ENCODE measurements at regions not wholly inside any gene's neighbourhood (a gene's known extent, or its start where the extent isn't known, plus 50 kb on each side); places are given as distances from the start of the nearest gene placed in this dataset.

GRCh38 chr3:168616915-168617314 lies 521.2 kb upstream of the GOLIM4 start:
- ATAC-seq: no peak
- no peak for FAIRE-seq
- Histone ChIP-seq H3K27ac (ENCODE audit: extremely low read length, insufficient read depth, low read length) (no peak overlapping the region), H3K4me2 (ENCODE audit: low read depth, low read length) (no peak overlapping the region), H3K4me1 (ENCODE audit: insufficient read depth, low read length) (no peaks in the 10 kb centered on the region), H3K9ac (ENCODE audit: insufficient read depth, low read depth, low read length) (no peak overlapping the region), H4K20me1 (ENCODE audit: insufficient read depth, low read length) (no peaks in the 10 kb centered on the region), H2AFZ (ENCODE audit: low read length) (no peak overlapping the region), H3K36me3 (replicated peaks in 1 of 2; ENCODE audit: control insufficient read depth in 1 of 2, insufficient read depth in 2 of 2, low read length in 2 of 2) (no peaks in the 10 kb centered on the region), H3K4me3 (replicated peaks in 1 of 3; ENCODE audit: insufficient read depth in 1 of 3, low read depth in 2 of 3, low read length in 3 of 3) (no peak overlapping the region), H3K27me3 (ENCODE audit: control insufficient read depth in 1 of 2, insufficient read depth in 2 of 2, low read length in 2 of 2) (no peaks in the 10 kb centered on the region), H3K79me2 (ENCODE audit: insufficient read depth, low read length) (no peaks in the 10 kb centered on the region), H3K9me3 (ENCODE audit: low read length) (no peaks in the 10 kb centered on the region)
- 6% methylated on average over 3 of the region's 3 CpGs for whole genome bisulfite sequencing (ENCODE audit: low lambda C conversion rate)
- no peak for DNase-seq (ENCODE audit: low spot score)
- intact Hi-C loops (cut with micrococcal nuclease; ENCODE audit: unreplicated experiment): no loop called here
- POLR2A ChIA-PET: no interaction called here
- BruUV-seq (replicated peaks): no TSS peak
- CTCF ChIA-PET (ENCODE audit: low intra/inter-chr PET ratio, low total read pairs): no interaction called here
- in situ Hi-C loops (cut with HindIII; ENCODE audit: extremely low pct_ligation_motif_present, low pct_unique_long_range_greater_than_20kb): loop anchor here (5.0 to 10.0 kb wide), 2 partner anchors 105 to 402 kb away; no protein-coding TSS in a partner anchor
- no peak for TF ChIP-seq MXD1 (CRISPR knock-in tag; IDR thresholded peaks at IDR 0.05)
- TF ChIP-seq PRDM15 (CRISPR knock-in tag; IDR thresholded peaks at IDR 0.05): no peak
- TF ChIP-seq MYPOP (CRISPR knock-in tag; IDR thresholded peaks at IDR 0.05): no peak
- TF ChIP-seq TERF1 (CRISPR knock-in tag; IDR thresholded peaks at IDR 0.05): no peak
